ENCODE measurements at regions not wholly inside any gene's neighbourhood (a gene's known extent, or its start where the extent isn't known, plus 50 kb on each side); places are given as distances from the start of the nearest gene placed in this dataset.

DNA sequence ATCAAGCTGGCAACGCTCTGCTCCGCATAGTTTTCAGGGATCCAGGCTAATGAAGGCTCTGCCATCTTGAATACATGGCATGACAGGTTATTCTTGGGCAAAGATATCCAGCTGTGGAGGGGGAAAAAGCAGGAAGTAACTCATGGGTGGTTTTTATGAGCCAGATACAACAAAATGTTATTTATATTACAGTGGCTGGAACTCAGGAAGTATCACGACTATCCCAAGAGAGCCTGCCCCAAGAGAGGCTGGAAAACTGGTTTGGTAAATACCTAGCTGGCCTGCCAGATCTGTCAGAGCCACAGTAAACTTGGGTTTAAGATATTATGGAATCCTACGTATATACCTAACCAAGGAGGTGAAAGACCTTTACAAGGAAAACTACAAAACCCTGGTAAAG, 462.8 kb upstream of the ANKRD30A start:
- 65 to 83% methylated on average over 4 of the region's 4 CpGs for WGBS, 2 donors

DNA sequence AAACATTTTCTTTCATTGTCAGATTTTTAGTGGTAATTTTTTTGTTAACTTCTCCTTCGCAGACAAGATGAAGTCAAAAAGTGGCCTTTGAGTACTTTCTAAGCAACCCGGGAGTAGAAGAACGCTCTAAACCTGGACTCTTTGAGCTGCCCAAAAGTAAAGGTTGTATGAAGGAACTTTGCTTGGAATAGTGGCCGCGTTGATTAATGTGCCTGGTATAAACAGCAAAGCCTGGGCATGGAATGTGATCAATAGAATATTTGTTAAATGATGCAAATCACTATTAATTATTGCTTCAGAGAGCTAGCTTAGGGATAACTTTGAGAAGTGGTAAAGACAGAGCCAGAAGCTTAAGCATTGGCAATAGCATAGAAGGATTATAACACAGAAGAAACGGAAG, 475.1 kb upstream of the ANKRD30A start:
- no peak for TF ChIP-seq POLR2A (IDR thresholded peaks at IDR 0.05)
- TF ChIP-seq, protein P1, sequence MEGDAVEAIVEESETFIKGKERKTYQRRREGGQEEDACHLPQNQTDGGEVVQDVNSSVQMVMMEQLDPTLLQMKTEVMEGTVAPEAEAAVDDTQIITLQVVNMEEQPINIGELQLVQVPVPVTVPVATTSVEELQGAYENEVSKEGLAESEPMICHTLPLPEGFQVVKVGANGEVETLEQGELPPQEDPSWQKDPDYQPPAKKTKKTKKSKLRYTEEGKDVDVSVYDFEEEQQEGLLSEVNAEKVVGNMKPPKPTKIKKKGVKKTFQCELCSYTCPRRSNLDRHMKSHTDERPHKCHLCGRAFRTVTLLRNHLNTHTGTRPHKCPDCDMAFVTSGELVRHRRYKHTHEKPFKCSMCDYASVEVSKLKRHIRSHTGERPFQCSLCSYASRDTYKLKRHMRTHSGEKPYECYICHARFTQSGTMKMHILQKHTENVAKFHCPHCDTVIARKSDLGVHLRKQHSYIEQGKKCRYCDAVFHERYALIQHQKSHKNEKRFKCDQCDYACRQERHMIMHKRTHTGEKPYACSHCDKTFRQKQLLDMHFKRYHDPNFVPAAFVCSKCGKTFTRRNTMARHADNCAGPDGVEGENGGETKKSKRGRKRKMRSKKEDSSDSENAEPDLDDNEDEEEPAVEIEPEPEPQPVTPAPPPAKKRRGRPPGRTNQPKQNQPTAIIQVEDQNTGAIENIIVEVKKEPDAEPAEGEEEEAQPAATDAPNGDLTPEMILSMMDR (IDR thresholded peaks at IDR 0.05): no peak
- WGBS, 2 donors: 72 to 84% methylated on average over 6 of the region's 6 CpGs
- no peaks in the 10 kb centered on the region for H3K27me3 ChIP-seq
- no peaks in the 10 kb centered on the region for H3K9me3 ChIP-seq
- no peak for DNase-seq
- H3K27ac ChIP-seq: no peak overlapping the region
- no peaks in the 10 kb centered on the region for H3K36me3 ChIP-seq
- no peaks in the 10 kb centered on the region for H3K4me1 ChIP-seq
- intact Hi-C loops (cut with DNase I): no loop called here
- H3K4me3 ChIP-seq: no peak overlapping the region

More for the DNA sequence above, 462.8 kb upstream of the ANKRD30A start:
- Histone ChIP-seq H3K4me1 (no peaks in the 10 kb centered on the region), H3K4me3 (no peak overlapping the region), H3K27me3 (no peaks in the 10 kb centered on the region), H3K27ac (no peak overlapping the region), H3K36me3 (no peaks in the 10 kb centered on the region), H3K9me3 (no peaks in the 10 kb centered on the region)
- TF ChIP-seq, protein P1 (IDR thresholded peaks at IDR 0.05): no peak
- TF ChIP-seq POLR2A (IDR thresholded peaks at IDR 0.05): no peak
- intact Hi-C loops (cut with DNase I): no loop called here
- DNase-seq: no peak

GRCh38 chr10:36647540-36647939, 477.9 kb upstream of the ANKRD30A start:
- Histone ChIP-seq H3K4me3 (no peak overlapping the region), H3K9me3 (no peaks in the 10 kb centered on the region), H3K36me3 (no peaks in the 10 kb centered on the region), H3K27ac (no peak overlapping the region), H3K27me3 (no peaks in the 10 kb centered on the region), H3K4me1 (no peaks in the 10 kb centered on the region)
- DNase-seq: no peak
- no peak for TF ChIP-seq POLR2A (IDR thresholded peaks at IDR 0.05)
- TF ChIP-seq, protein P1 (IDR thresholded peaks at IDR 0.05): no peak
- 73% methylated on average over 9 to 10 of the region's 10 CpGs for WGBS, 2 donors
- intact Hi-C loops (cut with DNase I): no loop called here

- 79 to 92% methylated on average over 4 of the region's 4 CpGs for WGBS, 2 donors
- H3K9me3 ChIP-seq: no peaks in the 10 kb centered on the region
- no peak overlapping the region for H3K27ac ChIP-seq
- no peaks in the 10 kb centered on the region for H3K36me3 ChIP-seq
- no peak overlapping the region for H3K4me3 ChIP-seq
- intact Hi-C loops (cut with DNase I): no loop called here
- DNase-seq: no peak
- no peaks in the 10 kb centered on the region for H3K4me1 ChIP-seq
- no peaks in the 10 kb centered on the region for H3K27me3 ChIP-seq
- no peak for TF ChIP-seq POLR2A (IDR thresholded peaks at IDR 0.05)
- TF ChIP-seq, protein P1 (IDR thresholded peaks at IDR 0.05): no peak
Measured at GRCh38 chr10:36640626-36641025, 484.8 kb upstream of the ANKRD30A start.

- H3K27ac ChIP-seq: no peak overlapping the region
- no peaks in the 10 kb centered on the region for H3K36me3 ChIP-seq
- H3K9me3 ChIP-seq: no peaks in the 10 kb centered on the region
- no peaks in the 10 kb centered on the region for H3K27me3 ChIP-seq
- H3K4me3 ChIP-seq: no peak overlapping the region
- no peaks in the 10 kb centered on the region for H3K4me1 ChIP-seq
- DNase-seq: no peak
- TF ChIP-seq POLR2A (IDR thresholded peaks at IDR 0.05): no peak
- TF ChIP-seq, protein P1 (IDR thresholded peaks at IDR 0.05): no peak
- WGBS, 2 donors: 86 to 92% methylated on average over 3 of the region's 3 CpGs
- intact Hi-C loops (cut with DNase I): no loop called here
Measured at GRCh38 chr10:36638462-36639155, 486.8 kb upstream of the ANKRD30A start.
